ENCODE measurements at regions not wholly inside any gene's neighbourhood (a gene's known extent, or its start where the extent isn't known, plus 50 kb on each side); places are given as distances from the start of the nearest gene placed in this dataset.

GRCh38 chr6:144999127-144999526 is 714.0 kb downstream of the UTRN start:
- Histone ChIP-seq H3K27me3 (no peaks in the 10 kb centered on the region), H3K27ac (no peak overlapping the region), H3K9me3 (no peaks in the 10 kb centered on the region), H3K36me3 (no peaks in the 10 kb centered on the region), H3K4me1 (no peaks in the 10 kb centered on the region), H3K4me3 (no peak overlapping the region)
- no peak for DNase-seq (ENCODE audit: extremely low spot score in 2 of 2)
- TF ChIP-seq POLR2A (IDR thresholded peaks at IDR 0.05), result no peak
- no peak for TF ChIP-seq CTCF (IDR thresholded peaks at IDR 0.05)
- TF ChIP-seq POLR2AphosphoS5 (IDR thresholded peaks at IDR 0.05; ENCODE audit: insufficient read depth in 1 of 2, low read depth in 1 of 2), result no peak
- intact Hi-C loops (cut with DNase I), result no loop called here

- DNase-seq (ENCODE audit: extremely low spot score in 2 of 2), result no peak
Observed at GRCh38 chr6:145003145-145003544, 718.0 kb downstream of the UTRN start.

GRCh38 chr6:145006914-145007313 is 721.8 kb downstream of the UTRN start:
- no peak overlapping the region for H3K27ac ChIP-seq
- no peaks in the 10 kb centered on the region for H3K36me3 ChIP-seq
- DNase-seq (ENCODE audit: extremely low spot score in 2 of 2), result no peak
- no peak for TF ChIP-seq POLR2A (IDR thresholded peaks at IDR 0.05)
- TF ChIP-seq CTCF (IDR thresholded peaks at IDR 0.05), result no peak
- no peak for TF ChIP-seq POLR2AphosphoS5 (IDR thresholded peaks at IDR 0.05; ENCODE audit: insufficient read depth in 1 of 2, low read depth in 1 of 2)
- no peaks in the 10 kb centered on the region for H3K4me1 ChIP-seq
- no peaks in the 10 kb centered on the region for H3K9me3 ChIP-seq
- no peak overlapping the region for H3K4me3 ChIP-seq
- no peaks in the 10 kb centered on the region for H3K27me3 ChIP-seq
- intact Hi-C loops (cut with DNase I), result no loop called here

More at GRCh38 chr6:145003145-145003544, 718.0 kb downstream of the UTRN start:
- H3K27me3 ChIP-seq, result no peaks in the 10 kb centered on the region
- H3K36me3 ChIP-seq, result no peaks in the 10 kb centered on the region
- no peak overlapping the region for H3K4me3 ChIP-seq
- H3K27ac ChIP-seq, result no peak overlapping the region
- no peaks in the 10 kb centered on the region for H3K9me3 ChIP-seq
- no peak for TF ChIP-seq POLR2AphosphoS5 (IDR thresholded peaks at IDR 0.05; ENCODE audit: insufficient read depth in 1 of 2, low read depth in 1 of 2)
- no peak for TF ChIP-seq POLR2A (IDR thresholded peaks at IDR 0.05)
- no peak for TF ChIP-seq CTCF (IDR thresholded peaks at IDR 0.05)
- no peaks in the 10 kb centered on the region for H3K4me1 ChIP-seq
- intact Hi-C loops (cut with DNase I), result no loop called here

DNA sequence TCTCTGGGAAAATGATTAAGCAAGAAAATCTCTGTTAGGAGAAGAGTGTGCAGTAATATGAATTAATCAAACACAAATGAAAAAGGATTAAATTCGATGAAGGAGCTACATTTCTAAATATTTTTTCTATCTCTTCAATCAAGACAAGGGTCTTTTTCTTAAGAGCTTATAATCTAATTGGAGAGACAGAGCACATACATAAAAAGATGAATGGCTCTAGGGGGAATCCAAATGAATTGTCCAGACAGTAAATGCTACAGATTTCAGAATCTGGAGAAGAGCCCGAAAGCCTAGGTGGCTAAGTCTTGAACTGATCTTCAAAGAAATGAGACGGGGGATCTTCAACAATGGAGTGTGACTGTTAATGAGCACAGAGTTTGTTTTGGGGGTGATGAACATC is 723.6 kb downstream of the UTRN start:
- no peak overlapping the region for H3K27ac ChIP-seq
- no peak overlapping the region for H3K4me3 ChIP-seq
- intact Hi-C loops (cut with DNase I), result no loop called here
- H3K27me3 ChIP-seq, result no peaks in the 10 kb centered on the region
- no peaks in the 10 kb centered on the region for H3K36me3 ChIP-seq
- H3K9me3 ChIP-seq, result no peaks in the 10 kb centered on the region
- DNase-seq (ENCODE audit: extremely low spot score in 2 of 2), result no peak
- H3K4me1 ChIP-seq, result no peaks in the 10 kb centered on the region
- TF ChIP-seq POLR2A (IDR thresholded peaks at IDR 0.05) (no peak), CTCF (IDR thresholded peaks at IDR 0.05) (no peak), POLR2AphosphoS5 (IDR thresholded peaks at IDR 0.05; ENCODE audit: insufficient read depth in 1 of 2, low read depth in 1 of 2) (no peak)

DNA sequence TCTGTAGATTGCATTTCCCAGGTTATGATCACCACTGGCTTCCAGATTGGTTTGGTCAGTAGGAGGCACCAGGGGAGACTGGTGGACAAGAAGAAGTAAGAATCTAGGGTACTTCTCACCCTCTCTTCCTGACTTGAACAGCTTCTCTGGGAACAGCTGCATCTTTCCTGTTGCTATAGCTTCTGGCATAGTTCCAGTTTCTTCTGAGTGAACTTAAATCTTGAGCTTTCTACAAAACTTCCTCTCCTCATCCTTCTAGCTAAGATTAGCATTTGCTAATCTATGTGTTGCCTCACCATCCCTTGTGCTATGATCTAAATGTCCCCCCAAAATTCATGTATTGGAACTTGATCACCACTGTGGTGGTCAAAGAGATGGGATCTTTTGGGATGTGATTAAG is 724.6 kb downstream of the UTRN start:
- Histone ChIP-seq H3K4me1 (no peaks in the 10 kb centered on the region), H3K36me3 (no peaks in the 10 kb centered on the region), H3K4me3 (no peak overlapping the region), H3K9me3 (no peaks in the 10 kb centered on the region), H3K27me3 (no peaks in the 10 kb centered on the region), H3K27ac (no peak overlapping the region)
- intact Hi-C loops (cut with DNase I), result no loop called here
- no peak for TF ChIP-seq POLR2AphosphoS5 (IDR thresholded peaks at IDR 0.05; ENCODE audit: insufficient read depth in 1 of 2, low read depth in 1 of 2)
- TF ChIP-seq CTCF (IDR thresholded peaks at IDR 0.05), result no peak
- no peak for TF ChIP-seq POLR2A (IDR thresholded peaks at IDR 0.05)
- no peak for DNase-seq (ENCODE audit: extremely low spot score in 2 of 2)

Measured in vagina (tissue), 2 donors.